VCaP (cell line): ENCODE measurements at regions not wholly inside any gene's neighbourhood (a gene's known extent, or its start where the extent isn't known, plus 50 kb on each side); places are given as distances from the start of the nearest gene placed in this dataset.

Source experiments
- H3K27ac ChIP-seq: fragments of 450-650 bp; 2 replicates; pipeline ENCODE4 v1.5.1; 2017
- TF ChIP-seq, protein P1 (sequence below): fragments of 450-650 bp; conservative IDR thresholded peaks from 2 replicates; pipeline ENCODE4 v1.5.1; 2017; ENCODE audit warnings: mild to moderate bottlenecking, moderate library complexity

DNA sequence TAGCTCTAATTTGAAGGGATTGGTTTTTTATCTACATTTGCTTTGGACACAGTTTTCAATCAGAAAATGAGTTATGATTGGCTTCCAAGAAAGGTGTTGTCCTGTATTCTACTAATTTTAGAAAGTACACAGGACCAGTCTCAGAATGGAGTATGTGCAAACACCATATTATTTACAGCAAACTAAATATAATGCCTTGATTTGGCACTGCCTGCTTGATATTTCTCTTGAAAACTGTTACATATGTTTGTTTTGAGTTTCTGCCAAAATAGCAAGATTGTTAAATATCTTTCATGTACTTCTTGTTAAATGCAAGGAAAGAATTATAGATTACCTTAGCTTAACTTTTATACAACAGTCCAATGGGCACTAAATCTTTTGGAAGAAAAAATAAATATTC is 694.9 kb downstream of the KCNJ3 start:
- H3K27ac ChIP-seq: no peak overlapping the region
- TF ChIP-seq, protein P1, sequence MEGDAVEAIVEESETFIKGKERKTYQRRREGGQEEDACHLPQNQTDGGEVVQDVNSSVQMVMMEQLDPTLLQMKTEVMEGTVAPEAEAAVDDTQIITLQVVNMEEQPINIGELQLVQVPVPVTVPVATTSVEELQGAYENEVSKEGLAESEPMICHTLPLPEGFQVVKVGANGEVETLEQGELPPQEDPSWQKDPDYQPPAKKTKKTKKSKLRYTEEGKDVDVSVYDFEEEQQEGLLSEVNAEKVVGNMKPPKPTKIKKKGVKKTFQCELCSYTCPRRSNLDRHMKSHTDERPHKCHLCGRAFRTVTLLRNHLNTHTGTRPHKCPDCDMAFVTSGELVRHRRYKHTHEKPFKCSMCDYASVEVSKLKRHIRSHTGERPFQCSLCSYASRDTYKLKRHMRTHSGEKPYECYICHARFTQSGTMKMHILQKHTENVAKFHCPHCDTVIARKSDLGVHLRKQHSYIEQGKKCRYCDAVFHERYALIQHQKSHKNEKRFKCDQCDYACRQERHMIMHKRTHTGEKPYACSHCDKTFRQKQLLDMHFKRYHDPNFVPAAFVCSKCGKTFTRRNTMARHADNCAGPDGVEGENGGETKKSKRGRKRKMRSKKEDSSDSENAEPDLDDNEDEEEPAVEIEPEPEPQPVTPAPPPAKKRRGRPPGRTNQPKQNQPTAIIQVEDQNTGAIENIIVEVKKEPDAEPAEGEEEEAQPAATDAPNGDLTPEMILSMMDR: no peak

DNA sequence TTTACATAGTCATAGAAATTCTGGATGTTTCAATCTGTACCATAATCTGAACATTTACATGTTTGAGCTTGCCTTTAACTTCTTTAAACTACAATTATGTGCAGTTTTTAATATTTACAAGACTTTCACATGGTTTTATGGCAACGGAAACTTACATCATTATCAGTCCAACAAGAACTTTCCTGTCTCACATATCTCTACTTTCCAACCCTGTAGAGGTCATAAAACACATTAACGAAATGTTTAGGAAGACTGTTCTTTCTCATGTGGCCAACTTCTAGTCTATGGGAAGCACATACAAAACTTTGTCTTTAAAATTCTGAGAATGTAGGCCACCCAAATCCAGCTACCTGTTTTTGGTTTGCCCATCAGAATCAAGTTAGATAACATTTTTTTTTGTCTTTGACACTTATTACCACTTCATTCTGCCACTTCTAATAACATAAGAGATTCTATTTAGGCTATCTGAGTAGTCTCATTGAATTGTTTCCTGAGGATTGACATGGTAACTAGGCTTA is 693.2 kb downstream of the KCNJ3 start:
- no peak overlapping the region for H3K27ac ChIP-seq

GRCh38 chr2:155389224-155389623 is 690.7 kb downstream of the KCNJ3 start:
- H3K27ac ChIP-seq: no peak overlapping the region
- TF ChIP-seq, protein P1: no peak

More for the DNA sequence above, 693.2 kb downstream of the KCNJ3 start:
- TF ChIP-seq, protein P1: no peak

DNA sequence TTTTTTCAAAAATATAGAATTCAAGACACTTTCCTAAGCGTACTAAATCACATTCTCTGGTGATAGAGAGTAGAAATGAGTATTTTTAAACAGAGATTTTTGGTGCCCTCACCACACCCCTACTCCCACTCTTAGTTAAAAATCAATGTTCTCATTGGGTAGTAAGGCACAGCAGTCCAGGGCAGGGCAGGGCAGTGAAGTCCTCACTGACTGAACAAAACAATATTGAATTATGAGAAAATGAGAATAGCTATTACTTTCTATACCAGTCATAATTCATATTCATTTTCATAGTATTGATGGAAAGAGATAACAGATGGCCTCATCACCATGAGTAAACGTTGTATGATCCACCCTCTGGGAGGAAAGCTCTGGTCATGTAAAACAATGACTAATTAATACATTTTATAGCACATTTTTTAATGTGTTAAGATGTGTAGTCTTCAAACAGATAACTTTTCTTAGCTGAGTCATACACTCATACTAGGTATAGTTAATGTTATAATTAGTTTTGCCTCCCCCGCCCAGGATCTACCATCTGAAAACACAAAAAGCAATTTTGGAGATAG is 686.1 kb downstream of the KCNJ3 start:
- TF ChIP-seq, protein P1: no peak
- H3K27ac ChIP-seq: no peak overlapping the region

GRCh38 chr2:155382776-155383175 is 684.3 kb downstream of the KCNJ3 start:
- no peak overlapping the region for H3K27ac ChIP-seq
- TF ChIP-seq, protein P1: no peak

DNA sequence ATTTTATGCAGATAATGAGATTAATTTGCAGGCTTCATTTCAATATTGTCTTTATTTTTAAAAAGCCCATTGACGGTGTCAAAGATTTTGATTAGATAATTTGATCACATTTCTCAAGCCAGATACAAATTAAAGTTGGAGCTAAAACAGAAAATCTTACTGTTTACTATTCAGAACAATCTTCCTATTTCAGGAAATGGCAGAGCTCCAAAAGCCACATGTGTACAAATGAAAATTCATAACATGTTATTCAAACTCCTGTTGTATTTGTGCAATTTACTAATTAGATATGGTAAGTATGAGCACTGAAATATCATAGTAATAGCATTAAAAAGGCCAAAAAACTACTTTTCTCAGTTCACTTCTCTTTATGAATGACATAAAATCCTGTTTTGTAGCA is 682.9 kb downstream of the KCNJ3 start:
- no peak overlapping the region for H3K27ac ChIP-seq
- TF ChIP-seq, protein P1: no peak

DNA sequence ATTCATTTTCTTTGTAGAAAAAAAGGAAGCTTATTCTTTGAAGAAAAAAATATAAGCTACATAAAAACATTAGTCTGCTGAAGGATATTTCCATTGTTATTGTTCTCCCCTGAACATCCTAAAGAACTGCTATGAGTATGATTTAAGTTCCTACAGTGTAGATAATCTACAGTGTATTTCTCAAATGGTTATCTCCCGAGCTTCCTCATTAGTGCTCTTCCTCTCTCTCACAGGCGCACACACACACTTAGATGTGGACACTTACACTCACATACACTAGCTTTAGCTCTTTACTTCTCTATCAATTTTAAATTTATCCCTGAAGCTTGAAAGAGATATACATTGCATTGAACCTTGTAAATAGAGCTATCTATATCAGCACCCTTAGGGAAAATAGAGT is 681.0 kb downstream of the KCNJ3 start:
- TF ChIP-seq, protein P1: no peak
- no peak overlapping the region for H3K27ac ChIP-seq
